HEK293 (cell line): ENCODE measurements at regions not wholly inside any gene's neighbourhood (a gene's known extent, or its start where the extent isn't known, plus 50 kb on each side); places are given as distances from the start of the nearest gene placed in this dataset.

Source experiments
- CTCF ChIA-PET: fragments of 350-600 bp; formaldehyde crosslinking; extraction: SDS; loops from one replicate; lab custom pipeline; 2021; ENCODE audit warnings: antibody characterized with exemption; lab: Yijun Ruan, JAX
- POLR2A ChIA-PET: fragments of 300-600 bp; formaldehyde crosslinking; extraction: SDS; loops from one replicate; lab custom pipeline; 2020; ENCODE audit warnings: antibody characterized with exemption, inconsistent platforms; lab: Yijun Ruan, JAX
- H3K27ac ChIP-seq: fragments of 200-500 bp; sonication (Bioruptor generic); 2 replicates; pipeline ENCODE4 v1.5.1; 2014; ENCODE audit warnings: low read depth, low read length, control low read depth, inconsistent platforms; ENCODE audit errors: extremely low read depth
- H3K36me3 ChIP-seq, 2 experiments: fragments of 200-500 bp in 1 of 2; sonication (Bioruptor generic) in 1 of 2; 1 replicate in 1 of 2; 2 replicates in 1 of 2; pipeline ENCODE4 v1.5.1; 2014 to 2017; ENCODE audit warnings: inconsistent platforms in 2 of 2, low read length in 2 of 2; ENCODE audit not compliant: control insufficient read depth in 2 of 2, insufficient read depth in 1 of 2
- H3K4me1 ChIP-seq: fragments of 200-500 bp; sonication (Bioruptor generic); 2 replicates; pipeline ENCODE4 v1.5.1; 2014; ENCODE audit warnings: mild to moderate bottlenecking, low read length, inconsistent platforms; ENCODE audit not compliant: control insufficient read depth, insufficient read depth
- H3K4me3 ChIP-seq: 2 replicates; pipeline ENCODE4 v1.5.1; 2011; ENCODE audit warnings: low read depth, mild to moderate bottlenecking, control low read depth, low read length, moderate library complexity
- H3K9me3 ChIP-seq: fragments of 200-500 bp; sonication (Bioruptor generic); 2 replicates; pipeline ENCODE4 v1.5.1; 2014; ENCODE audit warnings: low read depth, low read length, inconsistent platforms; ENCODE audit not compliant: control insufficient read depth, insufficient read depth
- SP7 ChIP-seq: fragments of 450-650 bp; formaldehyde crosslinking; IDR thresholded peaks from 2 replicates; pipeline ENCODE4 v1.5.1; 2016; ENCODE audit warnings: missing biosample characterization, missing genetic modification characterization
- ZBTB8A ChIP-seq: fragments of 450-650 bp; formaldehyde crosslinking; IDR thresholded peaks from 2 replicates; pipeline ENCODE4 v1.5.1; 2016; ENCODE audit warnings: missing biosample characterization, missing genetic modification characterization
- ZFP37 ChIP-seq: fragments of 450-650 bp; formaldehyde crosslinking; IDR thresholded peaks from 2 replicates; pipeline ENCODE4 v1.5.1; 2016; ENCODE audit warnings: missing biosample characterization, missing genetic modification characterization
- ZNF169 ChIP-seq: fragments of 450-650 bp; formaldehyde crosslinking; IDR thresholded peaks from 2 replicates; pipeline ENCODE4 v1.5.1; 2016; ENCODE audit warnings: missing biosample characterization, missing genetic modification characterization
- ZNF292 ChIP-seq: fragments of 450-650 bp; formaldehyde crosslinking; IDR thresholded peaks from 2 replicates; pipeline ENCODE4 v1.5.1; 2016; ENCODE audit warnings: low read depth, missing biosample characterization, missing genetic modification characterization, borderline replicate concordance
- ZNF404 ChIP-seq: fragments of 450-650 bp; formaldehyde crosslinking; IDR thresholded peaks from 2 replicates; pipeline ENCODE4 v1.5.1; 2017; ENCODE audit warnings: missing biosample characterization, missing genetic modification characterization
- ZNF521 ChIP-seq: fragments of 450-650 bp; formaldehyde crosslinking; IDR thresholded peaks from 2 replicates; pipeline ENCODE4 v1.5.1; 2017; ENCODE audit warnings: missing biosample characterization, mild to moderate bottlenecking, missing genetic modification characterization
- ZNF549 ChIP-seq: fragments of 450-650 bp; IDR thresholded peaks from 2 replicates; pipeline ENCODE4 v1.5.1; 2018; ENCODE audit warnings: missing biosample characterization, missing genetic modification characterization, mild to moderate bottlenecking, inconsistent platforms, moderate library complexity
- ZNF561 ChIP-seq: fragments of 450-650 bp; IDR thresholded peaks from 2 replicates; pipeline ENCODE4 v1.5.1; 2018; ENCODE audit warnings: missing biosample characterization, missing genetic modification characterization, borderline replicate concordance
- ZNF658 ChIP-seq: fragments of 450-650 bp; formaldehyde crosslinking; IDR thresholded peaks from 2 replicates; pipeline ENCODE4; 2016; ENCODE audit warnings: missing biosample characterization, missing genetic modification characterization
- ZNF677 ChIP-seq: fragments of 450-650 bp; IDR thresholded peaks from 2 replicates; pipeline ENCODE4 v1.5.0; 2018; ENCODE audit warnings: missing biosample characterization, mild to moderate bottlenecking, missing genetic modification characterization, moderate library complexity
- ZNF747 ChIP-seq: fragments of 450-650 bp; formaldehyde crosslinking; IDR thresholded peaks from 2 replicates; pipeline ENCODE4 v1.5.1; 2016; ENCODE audit warnings: missing biosample characterization, missing genetic modification characterization
- ZSCAN5A ChIP-seq: fragments of 450-650 bp; formaldehyde crosslinking; IDR thresholded peaks from 2 replicates; pipeline ENCODE4 v1.5.1; 2016; ENCODE audit warnings: missing biosample characterization, missing genetic modification characterization
- TF ChIP-seq, protein P1 (sequence below): fragments of 450-650 bp; formaldehyde crosslinking; IDR thresholded peaks from 2 replicates; pipeline ENCODE4 v1.5.1; 2016; ENCODE audit warnings: missing biosample characterization, missing genetic modification characterization
- TF ChIP-seq, protein P2 (sequence below): fragments of 450-650 bp; formaldehyde crosslinking; IDR thresholded peaks from 2 replicates; pipeline ENCODE4 v1.5.1; 2016; ENCODE audit warnings: missing biosample characterization, missing genetic modification characterization

DNA sequence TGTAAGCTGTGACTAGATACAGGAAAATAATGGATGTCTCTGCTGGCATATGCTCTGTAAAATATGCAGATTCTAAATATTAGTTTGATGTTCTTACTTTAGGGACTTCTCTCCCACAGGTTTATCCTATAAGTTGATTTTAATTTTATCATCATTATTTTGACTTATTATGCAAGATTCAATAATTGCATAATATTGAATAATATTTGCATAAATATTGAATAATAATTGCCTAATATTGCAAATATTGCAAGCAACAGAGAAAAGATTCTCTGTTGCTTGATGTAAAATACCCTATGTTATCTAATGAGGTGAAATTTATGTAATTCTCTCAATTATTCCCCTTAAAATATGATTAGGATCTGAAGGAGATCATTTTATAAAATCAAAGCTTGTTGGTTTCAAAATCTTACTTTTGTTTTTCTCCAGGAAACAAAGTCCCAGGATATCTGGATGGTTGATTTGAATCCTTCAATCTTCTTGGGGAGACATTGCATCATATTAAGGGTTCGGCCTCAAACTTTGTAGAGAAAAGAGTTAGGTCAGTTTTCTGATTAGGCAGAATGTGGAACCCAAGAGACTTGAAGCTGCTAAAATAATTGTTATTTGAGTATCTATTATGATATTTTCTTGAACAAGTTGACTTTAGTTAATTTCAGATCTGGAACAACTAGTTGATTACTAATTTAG lies 92.8 kb upstream of the MTPN start (continued):
- TF ChIP-seq ZSCAN5A (tag by site-specific recombination) = no peak

- Histone ChIP-seq H3K9me3 (no peaks in the 10 kb centered on the region), H3K4me3 (no peak overlapping the region), H3K27ac (no peak overlapping the region), H3K36me3 (no peaks in the 10 kb centered on the region), H3K4me1 (no peaks in the 10 kb centered on the region)
- ChIA-PET POLR2A (no interaction called here), CTCF (no interaction called here)
- TF ChIP-seq ZNF658 (no peak), ZNF292 (tag by site-specific recombination) (no peak), ZNF561 (tag by site-specific recombination) (no peak), ZNF521 (no peak), ZBTB8A (no peak), ZNF677 (tag by site-specific recombination) (no peak)
- TF ChIP-seq, protein P1, sequence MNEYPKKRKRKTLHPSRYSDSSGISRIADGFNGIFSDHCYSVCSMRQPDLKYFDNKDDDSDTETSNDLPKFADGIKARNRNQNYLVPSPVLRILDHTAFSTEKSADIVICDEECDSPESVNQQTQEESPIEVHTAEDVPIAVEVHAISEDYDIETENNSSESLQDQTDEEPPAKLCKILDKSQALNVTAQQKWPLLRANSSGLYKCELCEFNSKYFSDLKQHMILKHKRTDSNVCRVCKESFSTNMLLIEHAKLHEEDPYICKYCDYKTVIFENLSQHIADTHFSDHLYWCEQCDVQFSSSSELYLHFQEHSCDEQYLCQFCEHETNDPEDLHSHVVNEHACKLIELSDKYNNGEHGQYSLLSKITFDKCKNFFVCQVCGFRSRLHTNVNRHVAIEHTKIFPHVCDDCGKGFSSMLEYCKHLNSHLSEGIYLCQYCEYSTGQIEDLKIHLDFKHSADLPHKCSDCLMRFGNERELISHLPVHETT (tag by site-specific recombination) = no peak
- TF ChIP-seq, protein P2, sequence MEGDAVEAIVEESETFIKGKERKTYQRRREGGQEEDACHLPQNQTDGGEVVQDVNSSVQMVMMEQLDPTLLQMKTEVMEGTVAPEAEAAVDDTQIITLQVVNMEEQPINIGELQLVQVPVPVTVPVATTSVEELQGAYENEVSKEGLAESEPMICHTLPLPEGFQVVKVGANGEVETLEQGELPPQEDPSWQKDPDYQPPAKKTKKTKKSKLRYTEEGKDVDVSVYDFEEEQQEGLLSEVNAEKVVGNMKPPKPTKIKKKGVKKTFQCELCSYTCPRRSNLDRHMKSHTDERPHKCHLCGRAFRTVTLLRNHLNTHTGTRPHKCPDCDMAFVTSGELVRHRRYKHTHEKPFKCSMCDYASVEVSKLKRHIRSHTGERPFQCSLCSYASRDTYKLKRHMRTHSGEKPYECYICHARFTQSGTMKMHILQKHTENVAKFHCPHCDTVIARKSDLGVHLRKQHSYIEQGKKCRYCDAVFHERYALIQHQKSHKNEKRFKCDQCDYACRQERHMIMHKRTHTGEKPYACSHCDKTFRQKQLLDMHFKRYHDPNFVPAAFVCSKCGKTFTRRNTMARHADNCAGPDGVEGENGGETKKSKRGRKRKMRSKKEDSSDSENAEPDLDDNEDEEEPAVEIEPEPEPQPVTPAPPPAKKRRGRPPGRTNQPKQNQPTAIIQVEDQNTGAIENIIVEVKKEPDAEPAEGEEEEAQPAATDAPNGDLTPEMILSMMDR (tag by site-specific recombination) = no peak
Observed at GRCh38 chr7:136067277-136067676, 90.1 kb upstream of the MTPN start.

DNA sequence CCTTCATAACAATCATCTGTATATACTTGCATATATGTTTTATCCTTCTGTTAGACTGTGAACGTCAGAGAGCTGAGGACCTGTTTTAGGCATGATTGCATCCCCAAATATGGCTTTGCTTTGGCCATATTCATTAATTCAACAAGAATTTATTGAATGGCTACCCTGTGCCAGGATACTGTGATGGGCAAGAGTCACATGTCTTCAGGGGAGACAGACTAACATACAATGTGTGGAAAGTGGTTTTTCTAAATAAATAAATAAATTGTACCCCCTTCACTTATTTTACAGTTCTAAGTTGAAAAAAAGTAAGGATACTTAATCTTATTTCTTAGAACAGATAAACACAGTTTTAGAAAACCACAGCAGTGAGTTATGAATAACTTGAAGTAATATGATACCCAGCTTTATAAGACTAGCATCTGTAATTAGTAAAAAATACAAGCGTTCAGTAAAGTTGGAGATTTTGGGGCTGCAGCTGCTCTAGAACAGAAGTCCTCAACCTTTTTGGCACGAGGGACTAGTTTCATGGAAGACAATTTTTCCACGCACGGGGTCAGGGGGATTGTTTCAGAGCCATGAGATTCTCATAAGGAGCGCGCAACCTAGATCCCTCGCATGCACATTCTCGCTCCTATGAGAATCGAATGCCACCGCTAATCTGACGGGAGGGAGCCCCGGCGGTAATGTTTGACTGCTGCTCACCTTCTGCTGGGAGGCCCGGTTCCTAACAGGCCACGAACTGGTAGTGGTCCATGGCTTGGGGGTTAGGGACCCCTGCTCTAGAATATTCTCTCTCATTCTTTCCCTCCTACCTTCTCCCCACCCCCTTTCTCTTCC lies 89.4 kb upstream of the MTPN start:
- Histone ChIP-seq H3K36me3 (no peaks in the 10 kb centered on the region), H3K9me3 (no peaks in the 10 kb centered on the region), H3K4me3 (no peak overlapping the region), H3K27ac (no peak overlapping the region), H3K4me1 (no peaks in the 10 kb centered on the region)
- POLR2A ChIA-PET = no interaction called here
- TF ChIP-seq SP7 = no peak
- no peak for TF ChIP-seq ZNF549
- no peak for TF ChIP-seq ZFP37
- no peak for TF ChIP-seq ZNF169
- CTCF ChIA-PET = interaction anchor here (0.6 kb wide), 1 partner anchor 600 kb away, joined by 3 read pairs; no protein-coding TSS in a partner anchor

DNA sequence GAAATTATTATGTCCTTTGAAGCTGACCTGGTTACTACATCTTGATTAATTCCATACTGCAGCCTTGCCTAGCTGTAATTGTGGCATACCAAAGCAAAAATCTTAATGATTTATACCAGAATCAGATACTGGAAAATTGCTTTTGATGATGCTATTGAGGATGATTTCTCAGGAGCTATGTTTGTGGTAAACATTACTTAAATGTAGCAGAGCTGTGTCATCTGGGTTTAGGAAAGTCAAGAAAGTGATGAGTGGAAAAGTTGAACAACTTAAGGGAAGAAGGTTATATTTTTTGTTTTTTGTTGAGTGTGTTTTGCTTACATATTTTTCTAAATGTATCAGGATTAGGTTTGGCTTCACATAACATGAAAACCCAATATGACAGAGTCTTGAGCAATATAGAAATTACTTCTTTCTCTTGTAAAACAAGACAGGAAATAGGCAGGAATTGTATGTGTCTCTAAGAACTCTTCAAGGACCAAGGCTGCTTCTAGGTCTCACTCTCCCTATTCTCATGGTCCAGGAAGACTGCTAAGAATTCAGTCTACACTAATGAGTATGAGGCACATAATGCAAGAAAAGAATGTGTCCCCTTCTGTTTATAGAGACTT lies 87.6 kb upstream of the MTPN start:
- no peaks in the 10 kb centered on the region for H3K4me1 ChIP-seq
- ChIA-PET POLR2A (no interaction called here), CTCF (no interaction called here)
- no peaks in the 10 kb centered on the region for H3K9me3 ChIP-seq
- TF ChIP-seq ZNF404 (tag by site-specific recombination) (no peak), ZNF747 (tag by site-specific recombination) (no peak)
- no peak overlapping the region for H3K4me3 ChIP-seq
- H3K27ac ChIP-seq = no peak overlapping the region
- H3K36me3 ChIP-seq = no peaks in the 10 kb centered on the region
